ENCODE measurements at regions not wholly inside any gene's neighbourhood (a gene's known extent, or its start where the extent isn't known, plus 50 kb on each side); places are given as distances from the start of the nearest gene placed in this dataset.

GRCh38 chr10:33813871-33814270 is 479.4 kb upstream of the NRP1 start:
- no peak for DNase-seq (ENCODE audit: low read depth, low spot score)

- no peak for DNase-seq (ENCODE audit: low read depth, low spot score)
Observed at GRCh38 chr10:33813415-33813814, 478.9 kb upstream of the NRP1 start.

GRCh38 chr10:33812586-33812985 is 478.1 kb upstream of the NRP1 start:
- DNase-seq (ENCODE audit: low read depth, low spot score): no peak

- DNase-seq (ENCODE audit: low read depth, low spot score): no peak
Observed at GRCh38 chr10:33810986-33811385, 476.5 kb upstream of the NRP1 start.

GRCh38 chr10:33809732-33810131 is 475.3 kb upstream of the NRP1 start:
- DNase-seq (ENCODE audit: low read depth, low spot score): no peak

- DNase-seq (ENCODE audit: low read depth, low spot score): peak; percentile 56
Observed at GRCh38 chr10:33808475-33808874, 474.0 kb upstream of the NRP1 start.

- DNase-seq (ENCODE audit: low read depth, low spot score): no peak
Observed at GRCh38 chr10:33807531-33808359, 473.3 kb upstream of the NRP1 start.

- no peak for DNase-seq (ENCODE audit: low read depth, low spot score)
Observed at GRCh38 chr10:33805831-33806230, 471.4 kb upstream of the NRP1 start.

GRCh38 chr10:33804584-33804983 is 470.1 kb upstream of the NRP1 start:
- DNase-seq (ENCODE audit: low read depth, low spot score): no peak

- DNase-seq (ENCODE audit: low read depth, low spot score): peak; percentile 47
Observed at GRCh38 chr10:33803248-33803647, 468.8 kb upstream of the NRP1 start.

- DNase-seq (ENCODE audit: low read depth, low spot score): no peak
Observed at GRCh38 chr10:33802566-33802965, 468.1 kb upstream of the NRP1 start.

- DNase-seq (ENCODE audit: low read depth, low spot score): peak; percentile 19
Observed at GRCh38 chr10:33801705-33802104, 467.2 kb upstream of the NRP1 start.

- DNase-seq (ENCODE audit: low read depth, low spot score): no peak
Observed at GRCh38 chr10:33800986-33801385, 466.5 kb upstream of the NRP1 start.

- DNase-seq (ENCODE audit: low read depth, low spot score): no peak
Observed at GRCh38 chr10:33800545-33800944, 466.1 kb upstream of the NRP1 start.

GRCh38 chr10:33799944-33800323 is 465.5 kb upstream of the NRP1 start:
- no peak for DNase-seq (ENCODE audit: low read depth, low spot score)

- peak; percentile 15 for DNase-seq (ENCODE audit: low read depth, low spot score)
Observed at GRCh38 chr10:33799281-33799943, 464.9 kb upstream of the NRP1 start.

GRCh38 chr10:33798754-33799153 is 464.3 kb upstream of the NRP1 start:
- no peak for DNase-seq (ENCODE audit: low read depth, low spot score)

- DNase-seq (ENCODE audit: low read depth, low spot score): no peak
Observed at GRCh38 chr10:33796680-33797079, 462.2 kb upstream of the NRP1 start.

GRCh38 chr10:33795529-33795928 is 461.1 kb upstream of the NRP1 start:
- no peak for DNase-seq (ENCODE audit: low read depth, low spot score)

GRCh38 chr10:33794460-33794859 is 460.0 kb upstream of the NRP1 start:
- DNase-seq (ENCODE audit: low read depth, low spot score): no peak

- DNase-seq (ENCODE audit: low read depth, low spot score): no peak
Observed at GRCh38 chr10:33793793-33794192, 459.3 kb upstream of the NRP1 start.

- DNase-seq (ENCODE audit: low read depth, low spot score): peak; percentile 19
Observed at GRCh38 chr10:33791272-33791660, 456.8 kb upstream of the NRP1 start.

Data from astrocyte of the hippocampus (primary cell).